GM21619 (cell line): ENCODE measurements at regions not wholly inside any gene's neighbourhood (a gene's known extent, or its start where the extent isn't known, plus 50 kb on each side); places are given as distances from the start of the nearest gene placed in this dataset.
"Not testable (repeated sequence)": the region's sequence is repeated elsewhere in the genome, so short reads cannot be mapped to it uniquely, and the experiment has no call there.

Source experiments
- ATAC-seq: cut with Tn5 transposase; IDR thresholded peaks from one replicate; pipeline ENCODE4 v1.9.1; 2021; ENCODE audit not compliant: unreplicated experiment

GRCh38 chr18:73355121-73355520 is 487.3 kb upstream of the NETO1 start:
- no peak for ATAC-seq

DNA sequence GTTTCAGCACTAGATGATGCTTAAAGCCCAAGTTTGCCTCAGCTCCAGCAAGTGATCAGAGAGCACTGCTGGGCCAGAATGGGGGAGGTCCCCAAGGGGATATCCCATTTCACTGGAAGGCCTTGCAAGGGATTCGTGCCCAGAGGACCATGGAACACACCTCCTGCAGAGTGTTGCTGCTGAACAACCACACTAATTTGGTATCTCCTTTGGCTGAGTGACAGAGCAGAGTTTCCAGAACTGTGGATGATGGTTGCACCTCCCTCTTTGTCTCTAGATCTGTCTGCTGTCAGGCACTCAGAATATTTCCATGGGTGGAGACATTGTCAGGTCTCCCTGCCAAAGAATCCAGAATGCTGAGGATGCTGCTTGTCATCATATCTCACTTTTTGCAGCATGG is 484.8 kb upstream of the NETO1 start:
- ATAC-seq = no peak

GRCh38 chr18:73340135-73340977 is 472.6 kb upstream of the NETO1 start:
- ATAC-seq = peak; percentile 74

- no peak for ATAC-seq
Observed at GRCh38 chr18:73331212-73331772, 463.5 kb upstream of the NETO1 start.

DNA sequence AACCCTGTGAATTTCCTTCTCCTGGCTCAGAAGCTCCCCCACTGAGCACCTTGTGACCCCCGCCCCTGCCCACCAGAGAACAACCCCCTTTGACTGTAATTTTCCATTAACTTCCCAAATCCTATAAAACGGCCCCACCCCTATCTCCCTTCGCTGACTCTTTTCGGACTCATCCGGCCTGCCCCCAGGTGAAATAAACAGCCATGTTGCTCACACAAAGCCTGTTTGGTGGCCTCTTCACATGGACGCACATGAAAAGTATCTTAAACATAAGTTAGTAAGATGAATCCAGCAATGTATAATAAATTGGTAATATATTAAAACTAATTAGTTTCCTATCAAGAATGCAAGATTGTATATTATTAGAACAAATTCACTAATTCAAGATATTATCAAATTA is 462.3 kb upstream of the NETO1 start:
- not testable (repeated sequence) for ATAC-seq

DNA sequence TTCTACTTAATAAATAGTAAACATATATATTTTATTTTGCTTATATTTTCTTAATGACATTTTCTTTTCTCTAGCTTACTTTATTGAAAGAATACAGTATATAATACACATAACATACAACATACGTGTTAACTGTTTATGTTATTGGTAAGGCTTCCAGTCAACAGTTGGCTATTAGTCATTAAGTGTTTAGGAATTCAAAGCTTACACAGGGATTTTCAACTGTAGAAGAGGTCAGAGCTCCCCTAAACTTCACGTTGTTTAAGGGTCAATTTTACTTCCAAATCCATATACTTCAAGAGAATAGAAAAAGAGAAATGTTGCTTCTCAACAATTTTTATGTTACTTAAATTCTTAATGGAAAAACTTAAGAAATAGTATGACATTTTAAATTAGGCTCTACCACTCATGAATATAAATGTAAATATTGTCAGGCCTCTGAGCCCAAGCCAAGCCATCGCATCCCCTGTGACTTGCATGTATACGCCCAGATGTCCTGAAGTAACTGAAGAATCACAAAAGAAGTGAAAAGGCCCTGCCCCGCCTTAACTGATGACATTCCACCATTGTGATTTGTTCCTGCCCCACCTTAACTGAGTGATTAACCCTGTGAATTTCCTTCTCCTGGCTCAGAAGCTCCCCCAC is 456.5 kb upstream of the NETO1 start:
- not testable (repeated sequence) for ATAC-seq

DNA sequence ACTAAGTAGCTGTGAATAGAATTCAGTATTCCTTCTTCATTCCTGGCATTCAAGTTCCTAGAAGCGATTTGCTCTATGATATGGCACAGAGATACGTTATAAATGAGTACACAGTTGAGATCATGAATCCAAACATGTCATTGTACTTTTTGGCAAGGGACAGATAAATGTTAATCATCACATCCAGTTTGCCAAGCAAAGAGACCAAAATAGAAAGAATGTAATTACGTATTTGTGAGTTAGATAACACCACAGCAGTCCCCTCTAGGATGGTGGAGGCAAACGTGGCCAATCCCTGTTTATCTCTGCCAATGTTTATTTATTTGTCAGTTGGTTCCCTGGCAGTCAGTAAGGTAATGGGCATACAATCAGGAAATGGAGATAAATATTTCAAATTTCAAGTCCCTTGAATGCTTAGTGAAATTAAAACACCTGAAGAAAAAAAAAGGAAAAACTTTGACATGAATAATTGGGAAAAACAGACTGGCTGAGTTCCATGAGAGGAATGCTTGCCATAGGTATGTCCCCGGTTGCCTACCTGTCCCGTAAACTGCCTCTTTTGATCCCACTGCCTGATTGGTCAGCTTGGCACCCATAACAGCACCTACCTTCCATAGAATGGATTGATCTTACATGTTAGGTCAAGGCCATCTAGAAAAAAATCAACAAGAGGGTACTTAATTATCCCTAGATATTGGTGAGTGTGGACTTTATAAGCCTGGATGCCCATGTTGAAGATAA is 451.1 kb upstream of the NETO1 start:
- ATAC-seq = no peak

GRCh38 chr18:73316513-73316912 is 448.7 kb upstream of the NETO1 start:
- ATAC-seq = no peak

DNA sequence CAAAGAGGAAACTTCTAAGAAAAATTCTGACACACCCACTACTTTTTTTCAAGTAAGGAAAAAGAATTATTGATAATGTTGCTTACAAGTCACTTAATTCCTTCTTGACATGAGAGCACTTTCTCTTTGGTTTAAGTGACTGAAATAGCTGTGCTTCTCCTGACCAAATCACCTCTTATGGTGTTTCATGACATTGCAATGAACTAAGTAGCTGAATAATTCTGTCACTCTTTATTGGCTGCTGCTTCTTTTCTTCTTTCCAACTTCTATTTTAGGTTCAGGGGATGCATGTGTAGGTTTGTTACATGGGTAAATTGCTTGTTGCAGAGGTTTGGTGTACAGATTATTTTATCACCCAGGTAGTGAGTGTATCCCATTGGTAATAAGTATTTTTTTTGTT is 447.6 kb upstream of the NETO1 start:
- ATAC-seq = no peak

GRCh38 chr18:73313476-73313875 is 445.7 kb upstream of the NETO1 start:
- ATAC-seq = no peak

- no peak for ATAC-seq
Observed at GRCh38 chr18:73296686-73297085, 428.9 kb upstream of the NETO1 start.

GRCh38 chr18:73292156-73292555 is 424.4 kb upstream of the NETO1 start:
- no peak for ATAC-seq

GRCh38 chr18:73288813-73289212 is 421.0 kb upstream of the NETO1 start:
- ATAC-seq = no peak

GRCh38 chr18:73286584-73286983 is 418.8 kb upstream of the NETO1 start:
- no peak for ATAC-seq

GRCh38 chr18:73283788-73284187 is 416.0 kb upstream of the NETO1 start:
- ATAC-seq = no peak

- ATAC-seq = no peak
Observed at GRCh38 chr18:73283032-73283431, 415.2 kb upstream of the NETO1 start.

DNA sequence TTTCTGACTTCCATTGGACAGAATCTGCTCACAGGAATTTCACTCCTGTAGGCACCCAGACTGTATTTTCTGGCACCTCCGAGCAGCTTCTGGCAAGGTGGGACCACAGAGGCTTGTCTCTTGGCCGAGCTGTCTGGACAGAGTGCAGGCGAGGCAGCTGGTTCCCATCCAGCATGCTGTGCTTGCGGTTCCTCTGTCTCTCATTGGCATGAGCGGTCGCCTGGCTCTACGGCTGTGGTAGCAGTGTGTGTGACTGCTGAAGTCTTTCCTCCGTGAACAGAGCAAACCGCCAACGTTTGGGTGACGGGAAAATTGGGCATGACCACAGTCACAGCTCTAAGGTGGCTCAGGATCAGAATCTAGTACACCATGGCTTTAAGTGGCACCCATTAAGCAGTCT is 411.7 kb upstream of the NETO1 start:
- ATAC-seq = no peak

DNA sequence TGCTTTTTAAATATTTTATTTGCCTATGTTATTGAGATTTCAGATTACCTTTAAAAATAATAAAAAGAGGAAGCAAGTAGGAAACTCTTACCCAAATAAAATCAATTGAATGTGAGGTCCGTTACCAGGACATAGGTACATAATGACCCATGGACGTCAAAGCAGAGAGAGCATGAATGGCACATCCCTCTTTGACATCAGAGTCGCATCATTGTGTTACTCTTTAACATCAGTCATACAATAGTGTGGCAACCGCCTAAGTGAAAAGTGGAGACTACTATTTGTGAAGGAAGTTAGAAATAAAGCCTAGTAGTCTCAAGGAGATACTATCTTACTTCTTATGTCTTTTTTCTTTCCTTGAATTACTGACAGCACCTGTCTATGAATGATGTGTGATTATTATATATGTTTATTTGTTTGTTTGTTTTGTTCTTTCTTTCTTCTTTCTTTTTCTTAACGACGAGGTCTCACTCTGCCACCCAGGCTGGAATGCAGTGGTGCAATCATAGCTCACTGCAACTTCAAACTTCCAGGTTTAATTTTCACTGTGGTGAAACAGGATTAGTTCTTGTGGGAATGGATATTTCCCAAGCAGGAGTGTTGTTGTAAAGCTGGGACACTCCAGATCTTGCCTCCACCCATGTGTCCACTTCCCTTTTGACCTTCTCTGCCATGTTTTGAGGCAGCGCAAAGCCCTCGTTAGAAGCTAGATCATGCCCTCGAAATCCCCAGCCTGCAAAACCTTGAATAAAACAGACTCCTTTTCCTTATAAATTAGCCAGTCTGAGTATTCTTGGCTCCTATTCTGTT is 407.2 kb upstream of the NETO1 start:
- ATAC-seq = no peak

DNA sequence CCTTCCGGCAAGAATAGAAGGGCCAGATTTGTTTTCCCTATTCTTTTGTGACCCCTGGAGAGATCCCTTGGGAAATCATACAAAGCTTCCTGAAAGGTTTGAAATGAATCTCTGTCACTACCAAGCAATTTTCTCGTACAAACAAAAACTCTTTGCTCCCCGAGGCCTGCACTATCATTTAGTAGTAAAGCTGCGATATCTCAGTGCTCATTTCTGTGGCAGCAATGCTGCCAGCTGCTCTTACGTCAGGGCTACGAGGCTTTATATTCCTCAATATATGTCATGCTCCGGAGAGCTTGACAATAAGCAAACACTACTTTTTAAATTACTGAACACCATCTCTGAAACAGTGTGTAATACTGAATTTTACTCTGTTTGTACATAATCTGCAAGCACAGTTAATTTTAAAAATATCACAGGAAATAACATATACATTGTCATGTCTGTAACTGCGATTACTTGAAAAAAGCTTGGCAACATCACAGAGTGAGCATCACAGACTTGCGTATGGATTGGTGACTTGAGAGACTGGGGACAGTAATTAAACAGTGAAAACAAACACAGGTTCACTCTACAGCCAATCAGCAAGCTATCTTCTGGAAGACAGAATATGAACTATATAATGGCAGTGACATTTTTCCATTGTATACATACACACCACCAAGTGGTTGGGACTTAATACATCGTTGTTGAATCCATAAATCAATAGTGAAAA is 403.3 kb upstream of the NETO1 start:
- ATAC-seq = no peak

DNA sequence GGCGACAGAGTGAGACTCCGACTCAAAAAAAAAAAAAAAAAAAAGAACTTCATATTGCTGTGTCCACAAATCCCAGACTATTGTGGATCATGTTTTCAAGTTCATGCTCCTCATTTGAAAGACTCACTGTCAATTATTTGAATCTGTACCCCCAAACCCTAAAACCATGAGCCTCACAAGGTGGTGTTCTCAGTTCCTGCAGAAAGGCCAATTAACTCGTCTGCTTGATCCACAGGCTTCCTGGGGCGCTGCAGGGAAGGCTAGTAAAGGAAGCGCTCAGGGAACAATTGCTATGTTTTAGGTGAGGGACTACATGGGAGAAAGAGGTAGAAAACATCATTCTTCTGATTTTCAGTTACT is 396.8 kb upstream of the NETO1 start:
- ATAC-seq = no peak
